HEK293 (cell line): ENCODE measurements at regions not wholly inside any gene's neighbourhood (a gene's known extent, or its start where the extent isn't known, plus 50 kb on each side); places are given as distances from the start of the nearest gene placed in this dataset.

Experiments used
- CTCF ChIA-PET: fragments of 350-600 bp; formaldehyde crosslinking; extraction: SDS; loops from one replicate; lab custom pipeline; 2021; ENCODE audit warnings: antibody characterized with exemption; lab: Yijun Ruan, JAX
- POLR2A ChIA-PET: fragments of 300-600 bp; formaldehyde crosslinking; extraction: SDS; loops from one replicate; lab custom pipeline; 2020; ENCODE audit warnings: antibody characterized with exemption, inconsistent platforms; lab: Yijun Ruan, JAX
- H3K27ac ChIP-seq: fragments of 200-500 bp; sonication (Bioruptor generic); 2 replicates; pipeline ENCODE4 v1.5.1; 2014; ENCODE audit warnings: low read depth, low read length, control low read depth, inconsistent platforms; ENCODE audit errors: extremely low read depth
- H3K36me3 ChIP-seq, 2 experiments: fragments of 200-500 bp in 1 of 2; sonication (Bioruptor generic) in 1 of 2; 1 replicate in 1 of 2; 2 replicates in 1 of 2; pipeline ENCODE4 v1.5.1; 2014 to 2017; ENCODE audit warnings: inconsistent platforms in 2 of 2, low read length in 2 of 2; ENCODE audit not compliant: control insufficient read depth in 2 of 2, insufficient read depth in 1 of 2
- H3K4me1 ChIP-seq: fragments of 200-500 bp; sonication (Bioruptor generic); 2 replicates; pipeline ENCODE4 v1.5.1; 2014; ENCODE audit warnings: mild to moderate bottlenecking, low read length, inconsistent platforms; ENCODE audit not compliant: control insufficient read depth, insufficient read depth
- H3K4me3 ChIP-seq: 2 replicates; pipeline ENCODE4 v1.5.1; 2011; ENCODE audit warnings: low read depth, mild to moderate bottlenecking, control low read depth, low read length, moderate library complexity
- H3K9me3 ChIP-seq: fragments of 200-500 bp; sonication (Bioruptor generic); 2 replicates; pipeline ENCODE4 v1.5.1; 2014; ENCODE audit warnings: low read depth, low read length, inconsistent platforms; ENCODE audit not compliant: control insufficient read depth, insufficient read depth
- GLIS1 ChIP-seq: fragments of 450-650 bp; formaldehyde crosslinking; IDR thresholded peaks from 2 replicates; pipeline ENCODE4 v1.5.1; 2016; ENCODE audit warnings: missing biosample characterization, missing genetic modification characterization
- IKZF3 ChIP-seq: fragments of 450-650 bp; IDR thresholded peaks from 2 replicates; pipeline ENCODE4 v1.5.0; 2018; ENCODE audit warnings: missing biosample characterization, mild to moderate bottlenecking, missing genetic modification characterization, moderate library complexity
- RBAK ChIP-seq: fragments of 450-650 bp; formaldehyde crosslinking; IDR thresholded peaks from 2 replicates; pipeline ENCODE4 v1.5.1; 2016; ENCODE audit warnings: missing biosample characterization, missing genetic modification characterization
- ZFP3 ChIP-seq: fragments of 450-650 bp; formaldehyde crosslinking; IDR thresholded peaks from 2 replicates; pipeline ENCODE4 v1.5.1; 2016; ENCODE audit warnings: low read depth, missing biosample characterization, missing genetic modification characterization
- ZFP41 ChIP-seq: fragments of 450-650 bp; formaldehyde crosslinking; IDR thresholded peaks from 2 replicates; pipeline ENCODE4 v1.5.1; 2016; ENCODE audit warnings: missing biosample characterization, missing genetic modification characterization, borderline replicate concordance
- ZNF132 ChIP-seq: fragments of 450-650 bp; formaldehyde crosslinking; IDR thresholded peaks from 2 replicates; pipeline ENCODE4 v1.5.1; 2017; ENCODE audit warnings: missing biosample characterization, missing genetic modification characterization, borderline replicate concordance
- ZNF138 ChIP-seq: fragments of 450-650 bp; formaldehyde crosslinking; IDR thresholded peaks from 2 replicates; pipeline ENCODE4 v1.5.1; 2016; ENCODE audit warnings: missing biosample characterization, missing genetic modification characterization, borderline replicate concordance
- ZNF501 ChIP-seq: fragments of 450-650 bp; formaldehyde crosslinking; IDR thresholded peaks from 2 replicates; pipeline ENCODE4 v1.5.1; 2016; ENCODE audit warnings: missing biosample characterization, missing genetic modification characterization
- ZNF610 ChIP-seq: fragments of 450-650 bp; formaldehyde crosslinking; IDR thresholded peaks from 2 replicates; pipeline ENCODE4 v1.5.1; 2016; ENCODE audit warnings: missing biosample characterization, missing genetic modification characterization, borderline replicate concordance
- ZNF621 ChIP-seq: fragments of 450-650 bp; formaldehyde crosslinking; IDR thresholded peaks from 2 replicates; pipeline ENCODE4 v1.5.1; 2017; ENCODE audit warnings: missing biosample characterization, missing genetic modification characterization
- ZNF626 ChIP-seq: fragments of 450-650 bp; sonication (Bioruptor Pico); formaldehyde crosslinking; IDR thresholded peaks from 2 replicates; pipeline ENCODE4 v1.5.1; 2018; ENCODE audit warnings: missing biosample characterization, missing genetic modification characterization, inconsistent platforms
- ZNF654 ChIP-seq: fragments of 450-650 bp; formaldehyde crosslinking; IDR thresholded peaks from 2 replicates; pipeline ENCODE4 v1.5.1; 2016; ENCODE audit warnings: low read depth, missing biosample characterization, missing genetic modification characterization
- ZNF692 ChIP-seq: fragments of 450-650 bp; formaldehyde crosslinking; IDR thresholded peaks from 2 replicates; pipeline ENCODE4 v1.5.1; 2016; ENCODE audit warnings: missing biosample characterization, missing genetic modification characterization
- ZNF776 ChIP-seq: fragments of 450-650 bp; formaldehyde crosslinking; IDR thresholded peaks from 2 replicates; pipeline ENCODE4 v1.5.0; 2017; ENCODE audit warnings: missing biosample characterization, missing genetic modification characterization, borderline replicate concordance
- ZXDB ChIP-seq: fragments of 450-650 bp; formaldehyde crosslinking; IDR thresholded peaks from 2 replicates; pipeline ENCODE4 v1.5.1; 2016; ENCODE audit warnings: missing biosample characterization, missing genetic modification characterization
- TF ChIP-seq, protein P1 (sequence below): fragments of 450-650 bp; formaldehyde crosslinking; IDR thresholded peaks from 2 replicates; pipeline ENCODE4 v1.5.1; 2016; ENCODE audit warnings: missing biosample characterization, missing genetic modification characterization
- TF ChIP-seq, protein P2 (sequence below): fragments of 450-650 bp; formaldehyde crosslinking; IDR thresholded peaks from 2 replicates; pipeline ENCODE4 v1.5.1; 2016; ENCODE audit warnings: missing biosample characterization, missing genetic modification characterization, low read depth
- TF ChIP-seq, protein P3 (sequence below): fragments of 450-650 bp; formaldehyde crosslinking; IDR thresholded peaks from 2 replicates; pipeline ENCODE4 v1.5.1; 2016; ENCODE audit warnings: missing biosample characterization, missing genetic modification characterization
- TF ChIP-seq, protein P4 (sequence below): fragments of 450-650 bp; formaldehyde crosslinking; IDR thresholded peaks from 2 replicates; pipeline ENCODE4 v1.5.1; 2017; ENCODE audit warnings: missing biosample characterization, missing genetic modification characterization

GRCh38 chr4:31375936-31376335 is 655.8 kb downstream of the PCDH7 start:
- H3K36me3 ChIP-seq: no peaks in the 10 kb centered on the region
- POLR2A ChIA-PET: no interaction called here
- no peaks in the 10 kb centered on the region for H3K9me3 ChIP-seq
- H3K4me1 ChIP-seq: no peaks in the 10 kb centered on the region
- no peak overlapping the region for H3K27ac ChIP-seq
- CTCF ChIA-PET: no interaction called here
- no peak for TF ChIP-seq ZFP3 (tag by site-specific recombination)
- no peak for TF ChIP-seq ZNF132
- TF ChIP-seq, protein P1, sequence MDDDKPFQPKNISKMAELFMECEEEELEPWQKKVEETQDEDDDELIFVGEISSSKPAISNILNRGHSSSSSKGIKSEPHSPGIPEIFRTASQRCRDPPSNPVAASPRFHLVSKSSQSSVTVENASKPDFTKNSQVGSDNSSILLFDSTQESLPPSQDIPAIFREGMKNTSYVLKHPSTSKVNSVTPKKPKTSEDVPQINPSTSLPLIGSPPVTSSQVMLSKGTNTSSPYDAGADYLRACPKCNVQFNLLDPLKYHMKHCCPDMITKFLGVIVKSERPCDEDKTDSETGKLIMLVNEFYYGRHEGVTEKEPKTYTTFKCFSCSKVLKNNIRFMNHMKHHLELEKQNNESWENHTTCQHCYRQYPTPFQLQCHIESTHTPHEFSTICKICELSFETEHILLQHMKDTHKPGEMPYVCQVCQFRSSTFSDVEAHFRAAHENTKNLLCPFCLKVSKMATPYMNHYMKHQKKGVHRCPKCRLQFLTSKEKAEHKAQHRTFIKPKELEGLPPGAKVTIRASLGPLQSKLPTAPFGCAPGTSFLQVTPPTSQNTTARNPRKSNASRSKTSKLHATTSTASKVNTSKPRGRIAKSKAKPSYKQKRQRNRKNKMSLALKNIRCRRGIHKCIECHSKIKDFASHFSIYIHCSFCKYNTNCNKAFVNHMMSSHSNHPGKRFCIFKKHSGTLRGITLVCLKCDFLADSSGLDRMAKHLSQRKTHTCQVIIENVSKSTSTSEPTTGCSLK: no peak
- no peak for TF ChIP-seq ZNF692 (tag by site-specific recombination)
- no peak for TF ChIP-seq ZNF610
- TF ChIP-seq ZNF501 (tag by site-specific recombination): no peak
- TF ChIP-seq, protein P2, sequence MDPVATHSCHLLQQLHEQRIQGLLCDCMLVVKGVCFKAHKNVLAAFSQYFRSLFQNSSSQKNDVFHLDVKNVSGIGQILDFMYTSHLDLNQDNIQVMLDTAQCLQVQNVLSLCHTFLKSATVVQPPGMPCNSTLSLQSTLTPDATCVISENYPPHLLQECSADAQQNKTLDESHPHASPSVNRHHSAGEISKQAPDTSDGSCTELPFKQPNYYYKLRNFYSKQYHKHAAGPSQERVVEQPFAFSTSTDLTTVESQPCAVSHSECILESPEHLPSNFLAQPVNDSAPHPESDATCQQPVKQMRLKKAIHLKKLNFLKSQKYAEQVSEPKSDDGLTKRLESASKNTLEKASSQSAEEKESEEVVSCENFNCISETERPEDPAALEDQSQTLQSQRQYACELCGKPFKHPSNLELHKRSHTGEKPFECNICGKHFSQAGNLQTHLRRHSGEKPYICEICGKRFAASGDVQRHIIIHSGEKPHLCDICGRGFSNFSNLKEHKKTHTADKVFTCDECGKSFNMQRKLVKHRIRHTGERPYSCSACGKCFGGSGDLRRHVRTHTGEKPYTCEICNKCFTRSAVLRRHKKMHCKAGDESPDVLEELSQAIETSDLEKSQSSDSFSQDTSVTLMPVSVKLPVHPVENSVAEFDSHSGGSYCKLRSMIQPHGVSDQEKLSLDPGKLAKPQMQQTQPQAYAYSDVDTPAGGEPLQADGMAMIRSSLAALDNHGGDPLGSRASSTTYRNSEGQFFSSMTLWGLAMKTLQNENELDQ (tag by site-specific recombination): no peak
- TF ChIP-seq ZNF621 (tag by site-specific recombination): no peak
- TF ChIP-seq, protein P3, sequence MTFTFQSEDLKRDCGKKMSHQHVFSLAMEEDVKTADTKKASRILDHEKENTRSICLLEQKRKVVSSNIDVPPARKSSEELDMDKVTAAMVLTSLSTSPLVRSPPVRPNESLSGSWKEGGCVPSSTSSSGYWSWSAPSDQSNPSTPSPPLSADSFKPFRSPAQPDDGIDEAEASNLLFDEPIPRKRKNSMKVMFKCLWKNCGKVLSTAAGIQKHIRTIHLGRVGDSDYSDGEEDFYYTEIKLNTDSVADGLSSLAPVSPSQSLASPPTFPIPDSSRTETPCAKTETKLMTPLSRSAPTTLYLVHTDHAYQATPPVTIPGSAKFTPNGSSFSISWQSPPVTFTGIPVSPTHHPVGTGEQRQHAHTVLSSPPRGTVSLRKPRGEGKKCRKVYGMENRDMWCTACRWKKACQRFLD (tag by site-specific recombination): no peak
- no peak for TF ChIP-seq GLIS1
- TF ChIP-seq ZNF654: no peak
- no peak for TF ChIP-seq ZNF626 (tag by site-specific recombination)
- TF ChIP-seq, protein P4, sequence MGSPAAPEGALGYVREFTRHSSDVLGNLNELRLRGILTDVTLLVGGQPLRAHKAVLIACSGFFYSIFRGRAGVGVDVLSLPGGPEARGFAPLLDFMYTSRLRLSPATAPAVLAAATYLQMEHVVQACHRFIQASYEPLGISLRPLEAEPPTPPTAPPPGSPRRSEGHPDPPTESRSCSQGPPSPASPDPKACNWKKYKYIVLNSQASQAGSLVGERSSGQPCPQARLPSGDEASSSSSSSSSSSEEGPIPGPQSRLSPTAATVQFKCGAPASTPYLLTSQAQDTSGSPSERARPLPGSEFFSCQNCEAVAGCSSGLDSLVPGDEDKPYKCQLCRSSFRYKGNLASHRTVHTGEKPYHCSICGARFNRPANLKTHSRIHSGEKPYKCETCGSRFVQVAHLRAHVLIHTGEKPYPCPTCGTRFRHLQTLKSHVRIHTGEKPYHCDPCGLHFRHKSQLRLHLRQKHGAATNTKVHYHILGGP (tag by site-specific recombination): no peak
- no peak overlapping the region for H3K4me3 ChIP-seq

DNA sequence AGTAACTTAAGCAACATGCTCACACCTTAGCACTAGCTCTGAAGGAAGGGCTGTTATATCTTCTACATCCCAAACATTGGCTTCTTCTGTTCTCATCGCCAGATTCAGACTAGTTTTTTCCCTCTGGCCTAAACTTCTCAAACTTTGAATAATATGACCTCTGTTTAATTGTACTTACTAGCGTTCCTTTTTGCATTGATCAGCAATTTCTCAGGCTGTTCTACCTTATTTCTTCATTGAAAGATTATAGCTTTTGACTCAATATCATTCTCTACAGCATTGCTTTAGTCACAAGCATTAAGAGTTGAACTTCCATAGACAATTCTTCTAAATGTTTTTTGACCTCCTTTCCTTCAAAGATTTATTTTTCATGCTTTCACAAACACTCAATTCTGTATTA is 659.2 kb downstream of the PCDH7 start:
- no peak for TF ChIP-seq ZXDB (tag by site-specific recombination)
- TF ChIP-seq ZNF138 (tag by site-specific recombination): no peak
- no peak for TF ChIP-seq RBAK (tag by site-specific recombination)
- no peak for TF ChIP-seq IKZF3 (tag by site-specific recombination)
- TF ChIP-seq ZFP41 (tag by site-specific recombination): no peak
- TF ChIP-seq ZNF776 (tag by site-specific recombination): no peak
- TF ChIP-seq, all 188 proteins: peak for 0
- Histone ChIP-seq H3K36me3 (no peaks in the 10 kb centered on the region), H3K4me1 (no peaks in the 10 kb centered on the region), H3K9me3 (no peaks in the 10 kb centered on the region), H3K27ac (no peak overlapping the region), H3K4me3 (no peak overlapping the region)
- CTCF ChIA-PET: interaction anchor here (0.7 kb wide), 1 partner anchor 1797 kb away, joined by 3 read pairs; no protein-coding TSS in a partner anchor
- POLR2A ChIA-PET: no interaction called here
